ENCODE measurements at regions not wholly inside any gene's neighbourhood (a gene's known extent, or its start where the extent isn't known, plus 50 kb on each side); places are given as distances from the start of the nearest gene placed in this dataset.
"Not testable (repeated sequence)": the region's sequence is repeated elsewhere in the genome, so short reads cannot be mapped to it uniquely, and the experiment has no call there.

GRCh38 chr11:33948494-33948893 is 56.6 kb upstream of the LMO2 start (continued):
- TF ChIP-seq JUNB (IDR thresholded peaks at IDR 0.05; ENCODE audit: unreplicated experiment) (no peak), ETS1 (IDR thresholded peaks at IDR 0.05) (no peak), STAT1 (IDR thresholded peaks at IDR 0.05; ENCODE audit: unreplicated experiment) (no peak)

GRCh38 chr11:33947918-33948317 is 56.0 kb upstream of the LMO2 start:
- not testable (repeated sequence) for H3K27ac ChIP-seq (ENCODE audit: low read depth); ATAC-seq; DNase-seq (ENCODE audit: low spot score); H3F3A ChIP-seq (replicated peaks; ENCODE audit: low read depth); H3K4me3 Mint-ChIP-seq; H3K9me2 ChIP-seq (ENCODE audit: insufficient read depth); H3K79me2 ChIP-seq (replicated peaks; ENCODE audit: insufficient read depth); H3K9me3 Mint-ChIP-seq; H4K20me1 ChIP-seq (replicated peaks; ENCODE audit: insufficient read depth); H3K4me1 Mint-ChIP-seq; H3K36me3 ChIP-seq (ENCODE audit: insufficient read depth); H2AFZ ChIP-seq; H3K4me1 ChIP-seq (ENCODE audit: insufficient read depth); H3K27me3 Mint-ChIP-seq (ENCODE audit: insufficient read depth, low read depth, poor library complexity); H3K36me3 Mint-ChIP-seq (ENCODE audit: low read depth); H3K4me2 ChIP-seq; H3K4me3 ChIP-seq; H3K27ac Mint-ChIP-seq; H3K27me3 ChIP-seq (ENCODE audit: insufficient read depth)

GRCh38 chr11:33946930-33947329 is 55.1 kb upstream of the LMO2 start:
- Mint-ChIP-seq H3K4me3 (no peak overlapping the region), H3K36me3 (ENCODE audit: low read depth) (no peaks in the 10 kb centered on the region), H3K9me3 (no peaks in the 10 kb centered on the region), H3K27me3 (ENCODE audit: insufficient read depth, low read depth, poor library complexity) (peaks cover 2% of the 10 kb centered on the region), H3K27ac (no peak overlapping the region), H3K4me1 (peaks cover 6% of the 10 kb centered on the region)
- no peaks in the 10 kb centered on the region for H3K27me3 ChIP-seq (ENCODE audit: insufficient read depth)
- DNase-seq (ENCODE audit: low spot score) (no peak), ATAC-seq (no peak)
- H3K4me3 ChIP-seq: no peak overlapping the region
- no peak overlapping the region for H3K27ac ChIP-seq (ENCODE audit: low read depth)
- TF ChIP-seq NANOG (IDR thresholded peaks at IDR 0.05; ENCODE audit: borderline replicate concordance) (no peak), ZNF114 (CRISPR knock-in tag; IDR thresholded peaks at IDR 0.05) (no peak), CREB1 (CRISPR knock-in tag; IDR thresholded peaks at IDR 0.05; ENCODE audit: low read depth) (no peak), ETS1 (IDR thresholded peaks at IDR 0.05) (no peak), ZNF331 (CRISPR knock-in tag; IDR thresholded peaks at IDR 0.05; ENCODE audit: low read depth) (no peak)
- no peak overlapping the region for H2AFZ ChIP-seq
- H3F3A ChIP-seq (replicated peaks; ENCODE audit: low read depth): no peaks in the 10 kb centered on the region
- no peaks in the 10 kb centered on the region for H4K20me1 ChIP-seq (replicated peaks; ENCODE audit: insufficient read depth)
- no peak overlapping the region for H3K4me2 ChIP-seq
- no peaks in the 10 kb centered on the region for H3K4me1 ChIP-seq (ENCODE audit: insufficient read depth)
- H3K79me2 ChIP-seq (replicated peaks; ENCODE audit: insufficient read depth): no peaks in the 10 kb centered on the region
- H3K36me3 ChIP-seq (ENCODE audit: insufficient read depth): no peaks in the 10 kb centered on the region
- H3K9me2 ChIP-seq (ENCODE audit: insufficient read depth): no peaks in the 10 kb centered on the region
